Spinal cord (tissue), 9 donors: ENCODE measurements at regions not wholly inside any gene's neighbourhood (a gene's known extent, or its start where the extent isn't known, plus 50 kb on each side); places are given as distances from the start of the nearest gene placed in this dataset.

Experiments
- DNase-seq, 6 donors: peaks; one replicate each; pipeline versions ENCODE4 v3.0.0 to v3.0.0-alpha.2; 2013 to 2015; ENCODE audit warnings: low spot score in 6 of 6, low read depth in 4 of 6
- H3K27ac ChIP-seq: one replicate; pipeline ENCODE4 v1.5.1; 2013; ENCODE audit warnings: low read depth, low read length, control low read depth
- H3K27me3 ChIP-seq: one replicate; pipeline ENCODE4 v1.6.1; 2013; ENCODE audit warnings: low read length; ENCODE audit not compliant: control insufficient read depth, insufficient read depth
- H3K36me3 ChIP-seq: one replicate; pipeline ENCODE4 v1.6.1; 2013; ENCODE audit warnings: low read length; ENCODE audit not compliant: control insufficient read depth, insufficient read depth
- H3K4me1 ChIP-seq: one replicate; pipeline ENCODE4 v1.6.1; 2013; ENCODE audit warnings: low read length; ENCODE audit not compliant: control insufficient read depth, insufficient read depth
- H3K4me3 ChIP-seq: one replicate; pipeline ENCODE4 v1.5.1; 2013; ENCODE audit warnings: low read depth, low read length, control low read depth
- H3K9me3 ChIP-seq: one replicate; pipeline ENCODE4 v1.6.1; 2013; ENCODE audit warnings: low read length; ENCODE audit not compliant: control insufficient read depth, insufficient read depth
- WGBS: methylation state at CpG from one replicate; pipeline ENCODE4 v1.1.5; 2013; ENCODE audit warnings: missing lambda C conversion rate; ENCODE audit not compliant: insufficient coverage; 5-methylcytosine and 5-hydroxymethylcytosine counted together
- donor health status: healthy.

GRCh38 chr2:105150231-105150630, 91.3 kb upstream of the GPR45 start:
- Histone ChIP-seq H3K4me1 (peaks cover 5% of the 10 kb centered on the region), H3K27ac (no peak overlapping the region), H3K36me3 (no peaks in the 10 kb centered on the region), H3K4me3 (no peak overlapping the region), H3K27me3 (no peaks in the 10 kb centered on the region), H3K9me3 (no peaks in the 10 kb centered on the region)
- WGBS: no CpG with 5 or more reads among the region's 3 CpGs
- no peak for DNase-seq

- DNase-seq: no peak
- peaks cover 2% of the 10 kb centered on the region for H3K9me3 ChIP-seq
- WGBS: 68% methylated on average over 2 of the region's 5 CpGs
- H3K36me3 ChIP-seq: no peaks in the 10 kb centered on the region
- H3K27ac ChIP-seq: no peak overlapping the region
- H3K27me3 ChIP-seq: no peaks in the 10 kb centered on the region
- no peak overlapping the region for H3K4me3 ChIP-seq
- H3K4me1 ChIP-seq: no peaks in the 10 kb centered on the region
Measured at GRCh38 chr2:105154119-105154818, 87.3 kb upstream of the GPR45 start.

DNA sequence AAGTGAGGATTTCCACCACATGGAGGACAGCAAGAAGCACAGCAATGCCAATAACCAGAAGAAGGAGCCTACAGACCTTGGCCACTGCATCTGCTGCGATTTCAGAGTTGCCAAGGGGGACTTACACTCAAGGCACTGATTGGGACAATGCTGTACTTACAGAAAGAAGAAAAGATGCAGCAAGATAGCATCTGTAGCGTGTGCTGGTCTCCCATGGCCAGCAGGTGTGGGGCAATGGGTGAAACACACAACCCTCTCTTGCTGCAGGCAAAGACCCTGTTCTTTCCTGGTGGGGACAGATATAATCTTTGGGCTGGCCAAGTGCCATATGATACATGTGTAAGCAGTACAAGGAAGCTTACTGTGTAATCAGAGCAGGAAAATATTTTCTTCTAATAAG, 85.4 kb upstream of the GPR45 start:
- Histone ChIP-seq H3K27me3 (no peaks in the 10 kb centered on the region), H3K4me3 (no peak overlapping the region), H3K27ac (no peak overlapping the region), H3K9me3 (peaks cover 2% of the 10 kb centered on the region), H3K36me3 (no peaks in the 10 kb centered on the region), H3K4me1 (no peaks in the 10 kb centered on the region)
- WGBS: 95% methylated on average over 2 of the region's 2 CpGs
- no peak for DNase-seq

DNA sequence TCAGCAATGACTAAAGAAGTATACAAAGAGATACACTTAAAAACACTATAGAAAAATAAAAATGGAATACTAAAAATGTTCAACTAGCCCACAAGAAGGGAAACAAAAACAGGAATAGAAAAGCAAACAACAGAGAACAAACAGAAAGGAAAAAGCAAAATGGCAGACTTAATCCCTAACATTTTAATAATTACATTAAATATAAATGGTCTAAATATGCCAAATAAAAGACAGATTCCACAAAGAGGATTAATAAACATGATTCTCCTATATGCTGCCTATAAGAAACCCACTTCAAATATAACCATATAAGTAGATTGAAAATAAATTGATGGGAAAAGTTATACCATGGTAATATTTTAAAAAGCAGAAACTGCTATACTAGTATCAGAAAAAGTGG, 83.5 kb upstream of the GPR45 start:
- DNase-seq: no peak

GRCh38 chr2:105166688-105167087, 74.9 kb upstream of the GPR45 start:
- no peaks in the 10 kb centered on the region for H3K36me3 ChIP-seq
- H3K4me3 ChIP-seq: no peak overlapping the region
- H3K4me1 ChIP-seq: peaks cover 5% of the 10 kb centered on the region
- peaks cover 2% of the 10 kb centered on the region for H3K9me3 ChIP-seq
- WGBS: no CpG with 5 or more reads among the region's 2 CpGs
- H3K27ac ChIP-seq: no peak overlapping the region
- DNase-seq: peak in 1 of 6 donors; percentile 47
- H3K27me3 ChIP-seq: no peaks in the 10 kb centered on the region

More for the DNA sequence above, 83.5 kb upstream of the GPR45 start:
- Histone ChIP-seq H3K9me3 (peaks cover 4% of the 10 kb centered on the region), H3K4me3 (no peak overlapping the region), H3K4me1 (no peaks in the 10 kb centered on the region), H3K36me3 (no peaks in the 10 kb centered on the region), H3K27ac (no peak overlapping the region), H3K27me3 (no peaks in the 10 kb centered on the region)

DNA sequence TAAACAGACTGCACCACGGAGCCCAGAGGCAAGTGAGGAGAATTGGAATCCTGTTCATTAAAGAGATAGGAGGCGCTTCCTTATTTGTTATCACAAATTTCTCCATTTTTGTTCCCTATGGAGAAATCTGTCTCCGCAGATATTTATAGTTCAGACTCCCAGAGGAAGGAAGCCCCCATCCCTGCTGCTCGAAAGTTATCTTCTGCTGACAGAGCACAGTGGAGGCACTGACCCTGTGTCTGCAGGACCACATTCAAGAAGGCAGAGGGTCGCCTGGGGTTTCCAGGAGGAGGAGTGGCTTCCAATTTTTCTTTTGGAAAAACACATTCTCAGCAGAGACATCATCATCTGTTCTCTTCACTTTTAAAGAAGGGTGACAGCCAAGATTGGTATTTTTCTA, 73.0 kb upstream of the GPR45 start:
- WGBS: 63% methylated on average over 1 of the region's 5 CpGs
- no peak overlapping the region for H3K4me3 ChIP-seq

GRCh38 chr2:105175231-105175630, 66.3 kb upstream of the GPR45 start:
- peaks cover 12% of the 10 kb centered on the region for H3K4me1 ChIP-seq
- 17% methylated on average over 1 of the region's 4 CpGs for WGBS
- H3K9me3 ChIP-seq: no peaks in the 10 kb centered on the region
- no peaks in the 10 kb centered on the region for H3K27me3 ChIP-seq
- no peak overlapping the region for H3K27ac ChIP-seq
- H3K4me3 ChIP-seq: no peak overlapping the region
- peak in 1 of 6 donors; percentile 19 for DNase-seq
- no peaks in the 10 kb centered on the region for H3K36me3 ChIP-seq

More for the DNA sequence above, 73.0 kb upstream of the GPR45 start:
- H3K9me3 ChIP-seq: no peaks in the 10 kb centered on the region
- H3K27me3 ChIP-seq: no peaks in the 10 kb centered on the region
- no peaks in the 10 kb centered on the region for H3K36me3 ChIP-seq
- no peak for DNase-seq
- peaks cover 5% of the 10 kb centered on the region for H3K4me1 ChIP-seq
- H3K27ac ChIP-seq: no peak overlapping the region

DNA sequence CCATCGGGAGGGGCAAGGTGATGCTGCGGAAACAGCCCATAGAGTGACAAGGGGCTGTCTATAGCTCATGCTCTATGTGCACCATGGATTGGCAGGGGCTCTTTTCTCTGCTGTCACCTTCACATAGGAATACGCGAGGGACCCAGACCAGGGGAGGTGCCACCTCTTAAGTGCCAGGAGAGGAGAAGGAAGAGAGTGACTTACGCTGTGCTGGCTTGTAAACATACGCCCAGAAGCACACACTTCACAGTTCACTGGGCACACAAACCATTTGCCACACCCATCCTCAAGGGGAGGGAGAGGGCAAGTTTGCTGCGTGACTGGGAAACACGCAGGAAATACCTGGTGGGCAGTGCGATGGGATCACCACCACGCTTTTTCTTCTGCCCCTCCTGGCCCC, 65.1 kb upstream of the GPR45 start:
- H3K27me3 ChIP-seq: no peaks in the 10 kb centered on the region
- no peaks in the 10 kb centered on the region for H3K9me3 ChIP-seq
- H3K36me3 ChIP-seq: no peaks in the 10 kb centered on the region
- no peak for DNase-seq
- WGBS: 75% methylated on average over 4 of the region's 10 CpGs
- no peak overlapping the region for H3K27ac ChIP-seq
- peaks cover 24% of the 10 kb centered on the region for H3K4me1 ChIP-seq
- no peak overlapping the region for H3K4me3 ChIP-seq

GRCh38 chr2:105177008-105177407, 64.5 kb upstream of the GPR45 start:
- Histone ChIP-seq H3K9me3 (no peaks in the 10 kb centered on the region), H3K4me1 (peaks cover 25% of the 10 kb centered on the region), H3K4me3 (no peak overlapping the region), H3K27ac (no peak overlapping the region), H3K36me3 (no peaks in the 10 kb centered on the region), H3K27me3 (no peaks in the 10 kb centered on the region)
- no peak for DNase-seq
- WGBS: 86% methylated on average over 1 of the region's 2 CpGs

GRCh38 chr2:105177536-105178254, 63.8 kb upstream of the GPR45 start:
- H3K4me1 ChIP-seq: peaks cover 25% of the 10 kb centered on the region
- H3K27ac ChIP-seq: no peak overlapping the region
- H3K9me3 ChIP-seq: no peaks in the 10 kb centered on the region
- 49% methylated on average over 6 of the region's 12 CpGs for WGBS
- no peaks in the 10 kb centered on the region for H3K36me3 ChIP-seq
- no peaks in the 10 kb centered on the region for H3K27me3 ChIP-seq
- no peak overlapping the region for H3K4me3 ChIP-seq
- no peak for DNase-seq
